Liver (tissue), 8 donors: ENCODE measurements at regions not wholly inside any gene's neighbourhood (a gene's known extent, or its start where the extent isn't known, plus 50 kb on each side); places are given as distances from the start of the nearest gene placed in this dataset.

Experiments used
- DNase-seq: peaks from one replicate; pipeline ENCODE4 v3.0.0-alpha.2; 2017; ENCODE audit warnings: low spot score
- H3K27ac ChIP-seq, 2 donors: one replicate each; pipeline ENCODE4 v1.7.0; 2013; ENCODE audit warnings: inconsistent platforms in 2 of 2, low read length in 2 of 2, control low read depth in 1 of 2, low read depth in 1 of 2, mild to moderate bottlenecking in 1 of 2
- H3K27me3 ChIP-seq, 4 donors: one replicate each; pipeline versions ENCODE4 v1.6.1 to v1.7.0; 2013; ENCODE audit warnings: low read length in 3 of 4, inconsistent platforms in 1 of 4, mild to moderate bottlenecking in 1 of 4, moderate library complexity in 1 of 4; ENCODE audit not compliant: control insufficient read depth in 4 of 4, insufficient read depth in 4 of 4
- H3K36me3 ChIP-seq, 4 donors: one replicate each; pipeline versions ENCODE4 v1.6.1 to v1.7.0; 2013; ENCODE audit warnings: low read length in 3 of 4, mild to moderate bottlenecking in 3 of 4, low read depth in 1 of 4, moderate library complexity in 1 of 4; ENCODE audit not compliant: control insufficient read depth in 4 of 4, insufficient read depth in 3 of 4
- H3K4me1 ChIP-seq, 4 donors: one replicate each; pipeline versions ENCODE4 v1.6.1 to v1.7.0; 2013; ENCODE audit warnings: low read length in 3 of 4, mild to moderate bottlenecking in 3 of 4, moderate library complexity in 1 of 4; ENCODE audit not compliant: control insufficient read depth in 4 of 4, insufficient read depth in 4 of 4
- H3K4me3 ChIP-seq, 3 donors: one replicate each; pipeline versions ENCODE4 v1.6.1 to v1.7.0; 2013; ENCODE audit warnings: low read length in 3 of 3, control low read depth in 1 of 3, low read depth in 1 of 3, mild to moderate bottlenecking in 1 of 3
- H3K9ac ChIP-seq, 2 donors: one replicate each; pipeline ENCODE4 v1.7.0; 2013; ENCODE audit warnings: low read length in 2 of 2, mild to moderate bottlenecking in 2 of 2, moderate library complexity in 2 of 2, control low read depth in 1 of 2, low read depth in 1 of 2
- H3K9me3 ChIP-seq, 4 donors: one replicate each; pipeline versions ENCODE4 v1.6.1 to v1.7.0; 2013; ENCODE audit warnings: low read length in 3 of 4; ENCODE audit not compliant: control insufficient read depth in 4 of 4
- EGR1 ChIP-seq, 2 donors: IDR thresholded peaks; 2 replicates each; pipeline ENCODE4 v1.6.1; 2016 to 2018; ENCODE audit warnings: antibody characterized with exemption in 2 of 2, low read depth in 2 of 2
- FOXA1 ChIP-seq: IDR thresholded peaks from 2 replicates; pipeline ENCODE4 v1.6.1; 2016; ENCODE audit warnings: antibody characterized with exemption
- FOXA2 ChIP-seq: IDR thresholded peaks from 2 replicates; pipeline ENCODE4 v1.6.1; 2016; ENCODE audit warnings: antibody characterized with exemption
- GABPA ChIP-seq, 2 donors: IDR thresholded peaks in 1 of 2; conservative IDR thresholded peaks in 1 of 2; 2 replicates each; pipeline ENCODE4 v1.6.1; 2016; ENCODE audit warnings: antibody characterized with exemption in 2 of 2, mild to moderate bottlenecking in 1 of 2, moderate library complexity in 1 of 2
- HNF4A ChIP-seq, 2 donors: conservative IDR thresholded peaks; 2 replicates each; pipeline ENCODE4 v1.6.1; 2016; ENCODE audit warnings: antibody characterized with exemption in 2 of 2, mild to moderate bottlenecking in 2 of 2
- HNF4G ChIP-seq: IDR thresholded peaks from 2 replicates; pipeline ENCODE4 v1.6.1; 2016; ENCODE audit warnings: antibody characterized with exemption
- JUND ChIP-seq, 2 donors: IDR thresholded peaks; 2 replicates each; pipeline ENCODE4 v1.6.1; 2016; ENCODE audit warnings: antibody characterized with exemption in 2 of 2
- NR2F2 ChIP-seq: IDR thresholded peaks from 2 replicates; pipeline ENCODE4 v1.6.1; 2016; ENCODE audit warnings: antibody characterized with exemption
- RAD21 ChIP-seq, 2 donors: IDR thresholded peaks; 2 replicates each; pipeline ENCODE4 v1.6.1; 2016; ENCODE audit warnings: antibody characterized with exemption in 2 of 2, mild to moderate bottlenecking in 2 of 2
- RXRA ChIP-seq, 2 donors: IDR thresholded peaks; 2 replicates each; pipeline ENCODE4 v1.6.1; 2017 to 2018; ENCODE audit warnings: antibody characterized with exemption in 2 of 2, mild to moderate bottlenecking in 1 of 2
- SP1 ChIP-seq: IDR thresholded peaks from 2 replicates; pipeline ENCODE4 v1.6.1; 2018; ENCODE audit warnings: antibody characterized with exemption, mild to moderate bottlenecking
- TAF1 ChIP-seq: conservative IDR thresholded peaks from 2 replicates; pipeline ENCODE4 v1.6.1; 2016; ENCODE audit warnings: antibody characterized with exemption, mild to moderate bottlenecking
- YY1 ChIP-seq: IDR thresholded peaks from 2 replicates; pipeline ENCODE4 v1.6.1; 2016; ENCODE audit warnings: antibody characterized with exemption, mild to moderate bottlenecking
- WGBS: extraction: QIAGEN DNeasy Blood & Tissue Kit; methylation state at CpG from one replicate; pipeline ENCODE4 v1.1.7; 2013; 5-methylcytosine and 5-hydroxymethylcytosine counted together
- TF ChIP-seq, protein P1 (sequence below): IDR thresholded peaks from 2 replicates; pipeline ENCODE4 v1.6.1; 2016; ENCODE audit warnings: antibody characterized with exemption
- TF ChIP-seq, protein P2 (sequence below): IDR thresholded peaks from 2 replicates; pipeline ENCODE4 v1.6.1; 2016; ENCODE audit warnings: antibody characterized with exemption
- TF ChIP-seq, protein P3 (sequence below): IDR thresholded peaks from 2 replicates; pipeline ENCODE4 v1.6.1; 2016; ENCODE audit warnings: antibody characterized with exemption
- TF ChIP-seq, protein P4 (sequence below): IDR thresholded peaks from 2 replicates; pipeline ENCODE4 v1.6.1; 2016; ENCODE audit warnings: antibody characterized with exemption, mild to moderate bottlenecking
- TF ChIP-seq, protein P5 (sequence below): fragments of 150-350 bp; IDR thresholded peaks from 2 replicates; pipeline ENCODE4 v1.5.1; 2017; ENCODE audit warnings: improper control_type of control experiment, low read depth, low read length; ENCODE audit not compliant: missing input control
- donor health status: healthy.
- donor health status: healthy.
- donor health status: healthy.
- donor health status: healthy.
- donor health status: healthy.

DNA sequence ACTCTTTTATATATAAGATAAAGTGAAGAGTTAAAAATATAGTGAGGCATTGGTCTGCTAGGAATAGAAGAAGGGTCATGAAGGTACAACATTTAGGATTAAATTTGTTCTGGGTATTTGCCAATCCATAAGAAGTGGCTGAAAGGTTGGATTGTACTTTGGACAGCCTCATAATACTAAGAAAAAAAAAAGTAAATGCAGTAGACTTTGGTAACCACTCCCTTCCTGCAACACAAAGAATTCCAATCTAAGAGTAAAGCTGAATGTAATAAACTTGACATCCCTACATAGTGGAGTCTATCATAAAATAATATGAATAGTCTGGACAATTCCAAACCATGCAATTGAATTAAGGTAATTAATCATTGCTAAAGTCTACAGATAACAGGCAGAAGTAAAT is 2294.4 kb downstream of the LRRC4C start:
- no peaks in the 10 kb centered on the region for H3K27me3 ChIP-seq
- H3K9ac ChIP-seq, result no peak overlapping the region
- H3K4me1 ChIP-seq, result no peaks in the 10 kb centered on the region
- TF ChIP-seq TAF1, result no peak
- no peak for TF ChIP-seq GABPA (IDR thresholded peaks at IDR 0.05 in 1 of 2, conservative IDR thresholded peaks at IDR 0.05 in 1 of 2)
- TF ChIP-seq, protein P1, sequence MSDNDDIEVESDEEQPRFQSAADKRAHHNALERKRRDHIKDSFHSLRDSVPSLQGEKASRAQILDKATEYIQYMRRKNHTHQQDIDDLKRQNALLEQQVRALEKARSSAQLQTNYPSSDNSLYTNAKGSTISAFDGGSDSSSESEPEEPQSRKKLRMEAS, result no peak
- TF ChIP-seq, protein P2, sequence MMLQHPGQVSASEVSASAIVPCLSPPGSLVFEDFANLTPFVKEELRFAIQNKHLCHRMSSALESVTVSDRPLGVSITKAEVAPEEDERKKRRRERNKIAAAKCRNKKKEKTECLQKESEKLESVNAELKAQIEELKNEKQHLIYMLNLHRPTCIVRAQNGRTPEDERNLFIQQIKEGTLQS, result no peak
- no peak for TF ChIP-seq HNF4A (conservative IDR thresholded peaks at IDR 0.05)
- no peak for TF ChIP-seq RXRA (IDR thresholded peaks at IDR 0.05)
- TF ChIP-seq, protein P3, sequence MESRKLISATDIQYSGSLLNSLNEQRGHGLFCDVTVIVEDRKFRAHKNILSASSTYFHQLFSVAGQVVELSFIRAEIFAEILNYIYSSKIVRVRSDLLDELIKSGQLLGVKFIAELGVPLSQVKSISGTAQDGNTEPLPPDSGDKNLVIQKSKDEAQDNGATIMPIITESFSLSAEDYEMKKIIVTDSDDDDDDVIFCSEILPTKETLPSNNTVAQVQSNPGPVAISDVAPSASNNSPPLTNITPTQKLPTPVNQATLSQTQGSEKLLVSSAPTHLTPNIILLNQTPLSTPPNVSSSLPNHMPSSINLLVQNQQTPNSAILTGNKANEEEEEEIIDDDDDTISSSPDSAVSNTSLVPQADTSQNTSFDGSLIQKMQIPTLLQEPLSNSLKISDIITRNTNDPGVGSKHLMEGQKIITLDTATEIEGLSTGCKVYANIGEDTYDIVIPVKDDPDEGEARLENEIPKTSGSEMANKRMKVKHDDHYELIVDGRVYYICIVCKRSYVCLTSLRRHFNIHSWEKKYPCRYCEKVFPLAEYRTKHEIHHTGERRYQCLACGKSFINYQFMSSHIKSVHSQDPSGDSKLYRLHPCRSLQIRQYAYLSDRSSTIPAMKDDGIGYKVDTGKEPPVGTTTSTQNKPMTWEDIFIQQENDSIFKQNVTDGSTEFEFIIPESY, result no peak
- TF ChIP-seq NR2F2, result no peak
- TF ChIP-seq, protein P4, sequence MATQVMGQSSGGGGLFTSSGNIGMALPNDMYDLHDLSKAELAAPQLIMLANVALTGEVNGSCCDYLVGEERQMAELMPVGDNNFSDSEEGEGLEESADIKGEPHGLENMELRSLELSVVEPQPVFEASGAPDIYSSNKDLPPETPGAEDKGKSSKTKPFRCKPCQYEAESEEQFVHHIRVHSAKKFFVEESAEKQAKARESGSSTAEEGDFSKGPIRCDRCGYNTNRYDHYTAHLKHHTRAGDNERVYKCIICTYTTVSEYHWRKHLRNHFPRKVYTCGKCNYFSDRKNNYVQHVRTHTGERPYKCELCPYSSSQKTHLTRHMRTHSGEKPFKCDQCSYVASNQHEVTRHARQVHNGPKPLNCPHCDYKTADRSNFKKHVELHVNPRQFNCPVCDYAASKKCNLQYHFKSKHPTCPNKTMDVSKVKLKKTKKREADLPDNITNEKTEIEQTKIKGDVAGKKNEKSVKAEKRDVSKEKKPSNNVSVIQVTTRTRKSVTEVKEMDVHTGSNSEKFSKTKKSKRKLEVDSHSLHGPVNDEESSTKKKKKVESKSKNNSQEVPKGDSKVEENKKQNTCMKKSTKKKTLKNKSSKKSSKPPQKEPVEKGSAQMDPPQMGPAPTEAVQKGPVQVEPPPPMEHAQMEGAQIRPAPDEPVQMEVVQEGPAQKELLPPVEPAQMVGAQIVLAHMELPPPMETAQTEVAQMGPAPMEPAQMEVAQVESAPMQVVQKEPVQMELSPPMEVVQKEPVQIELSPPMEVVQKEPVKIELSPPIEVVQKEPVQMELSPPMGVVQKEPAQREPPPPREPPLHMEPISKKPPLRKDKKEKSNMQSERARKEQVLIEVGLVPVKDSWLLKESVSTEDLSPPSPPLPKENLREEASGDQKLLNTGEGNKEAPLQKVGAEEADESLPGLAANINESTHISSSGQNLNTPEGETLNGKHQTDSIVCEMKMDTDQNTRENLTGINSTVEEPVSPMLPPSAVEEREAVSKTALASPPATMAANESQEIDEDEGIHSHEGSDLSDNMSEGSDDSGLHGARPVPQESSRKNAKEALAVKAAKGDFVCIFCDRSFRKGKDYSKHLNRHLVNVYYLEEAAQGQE, result no peak
- no peak for TF ChIP-seq FOXA2
- TF ChIP-seq JUND (IDR thresholded peaks at IDR 0.05), result no peak
- TF ChIP-seq, protein P5, sequence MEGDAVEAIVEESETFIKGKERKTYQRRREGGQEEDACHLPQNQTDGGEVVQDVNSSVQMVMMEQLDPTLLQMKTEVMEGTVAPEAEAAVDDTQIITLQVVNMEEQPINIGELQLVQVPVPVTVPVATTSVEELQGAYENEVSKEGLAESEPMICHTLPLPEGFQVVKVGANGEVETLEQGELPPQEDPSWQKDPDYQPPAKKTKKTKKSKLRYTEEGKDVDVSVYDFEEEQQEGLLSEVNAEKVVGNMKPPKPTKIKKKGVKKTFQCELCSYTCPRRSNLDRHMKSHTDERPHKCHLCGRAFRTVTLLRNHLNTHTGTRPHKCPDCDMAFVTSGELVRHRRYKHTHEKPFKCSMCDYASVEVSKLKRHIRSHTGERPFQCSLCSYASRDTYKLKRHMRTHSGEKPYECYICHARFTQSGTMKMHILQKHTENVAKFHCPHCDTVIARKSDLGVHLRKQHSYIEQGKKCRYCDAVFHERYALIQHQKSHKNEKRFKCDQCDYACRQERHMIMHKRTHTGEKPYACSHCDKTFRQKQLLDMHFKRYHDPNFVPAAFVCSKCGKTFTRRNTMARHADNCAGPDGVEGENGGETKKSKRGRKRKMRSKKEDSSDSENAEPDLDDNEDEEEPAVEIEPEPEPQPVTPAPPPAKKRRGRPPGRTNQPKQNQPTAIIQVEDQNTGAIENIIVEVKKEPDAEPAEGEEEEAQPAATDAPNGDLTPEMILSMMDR, result no peak
- no peak for TF ChIP-seq SP1
- TF ChIP-seq EGR1 (IDR thresholded peaks at IDR 0.05; ENCODE audit: low read depth in 2 of 2), result no peak
- TF ChIP-seq FOXA1, result no peak
- TF ChIP-seq HNF4G, result no peak
- no peak for TF ChIP-seq YY1
- TF ChIP-seq RAD21 (IDR thresholded peaks at IDR 0.05), result no peak
- no peak for DNase-seq
- H3K9me3 ChIP-seq, result no peaks in the 10 kb centered on the region
- H3K4me3 ChIP-seq, result no peak overlapping the region
- no peak overlapping the region for H3K27ac ChIP-seq
- no peaks in the 10 kb centered on the region for H3K36me3 ChIP-seq

DNA sequence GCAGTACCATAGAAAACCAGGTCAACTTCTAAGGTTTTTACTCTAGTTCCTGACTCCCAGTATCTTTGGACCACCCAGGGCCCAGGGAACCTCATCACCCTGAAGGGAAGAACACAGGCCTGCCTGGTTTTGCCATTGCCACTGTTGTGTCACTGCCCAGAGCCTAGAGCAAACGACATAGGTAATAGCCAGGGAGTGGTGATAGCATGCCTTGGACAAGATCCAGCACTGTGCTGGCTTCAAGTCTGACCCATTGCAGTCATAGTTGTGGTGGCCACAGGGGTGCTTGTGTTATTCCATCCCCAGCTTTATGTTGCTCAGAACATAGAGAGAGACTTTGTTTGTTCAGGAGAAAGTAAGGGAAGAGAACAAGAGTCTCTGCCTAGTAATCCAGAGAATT is 2310.2 kb downstream of the LRRC4C start:
- no peaks in the 10 kb centered on the region for H3K9me3 ChIP-seq
- no peak overlapping the region for H3K4me3 ChIP-seq
- no peak overlapping the region for H3K9ac ChIP-seq
- no peak overlapping the region for H3K27ac ChIP-seq
- H3K27me3 ChIP-seq, result no peaks in the 10 kb centered on the region
- no peak for DNase-seq
- H3K36me3 ChIP-seq, result no peaks in the 10 kb centered on the region
- H3K4me1 ChIP-seq, result no peaks in the 10 kb centered on the region
- WGBS, result 43% methylated on average over 1 of the region's 1 CpG
- TF ChIP-seq EGR1 (IDR thresholded peaks at IDR 0.05; ENCODE audit: low read depth in 2 of 2) (no peak), GABPA (IDR thresholded peaks at IDR 0.05 in 1 of 2, conservative IDR thresholded peaks at IDR 0.05 in 1 of 2) (no peak), RXRA (IDR thresholded peaks at IDR 0.05) (no peak), FOXA1 (no peak), YY1 (no peak), JUND (IDR thresholded peaks at IDR 0.05) (no peak), HNF4A (conservative IDR thresholded peaks at IDR 0.05) (no peak), TAF1 (no peak), SP1 (no peak), FOXA2 (no peak), RAD21 (IDR thresholded peaks at IDR 0.05) (no peak), NR2F2 (no peak), HNF4G (no peak)
- TF ChIP-seq, protein P1, result no peak
- TF ChIP-seq, protein P3, result no peak
- TF ChIP-seq, protein P5, result no peak
- TF ChIP-seq, protein P2, result no peak
